Uterus (tissue), 3 donors: ENCODE measurements at regions not wholly inside any gene's neighbourhood (a gene's known extent, or its start where the extent isn't known, plus 50 kb on each side); places are given as distances from the start of the nearest gene placed in this dataset.
"Not testable (repeated sequence)": the region's sequence is repeated elsewhere in the genome, so short reads cannot be mapped to it uniquely, and the experiment has no call there.

Source experiments
- DNase-seq, 2 donors: peaks; one replicate each; pipeline ENCODE4 v3.0.0-alpha.2; 2019 to 2020
- H3K27ac ChIP-seq, 2 donors: fragments of 200-600 bp; sonication (generic); 1 replicate in 1 of 2; 2 replicates in 1 of 2; pipeline ENCODE4 v1.5.1; 2016 to 2018
- H3K27me3 ChIP-seq, 2 donors: fragments of 200-600 bp; sonication (generic); one replicate each; pipeline ENCODE4 v1.5.1; 2018 to 2019; ENCODE audit warnings: control low read depth in 1 of 2
- H3K36me3 ChIP-seq, 2 donors: fragments of 200-600 bp; sonication (generic); one replicate each; pipeline ENCODE4 v1.5.1; 2019; ENCODE audit warnings: control low read depth in 1 of 2
- H3K4me1 ChIP-seq, 2 donors: fragments of 200-600 bp; sonication (generic); one replicate each; pipeline ENCODE4 v1.5.1; 2018 to 2019; ENCODE audit warnings: control low read depth in 1 of 2
- H3K4me3 ChIP-seq, 2 donors: fragments of 200-600 bp; sonication (generic); 1 replicate in 1 of 2; 2 replicates in 1 of 2; pipeline ENCODE4 v1.5.1; 2018 to 2019; ENCODE audit warnings: mild to moderate bottlenecking in 1 of 2
- H3K9me3 ChIP-seq, 2 donors: fragments of 200-600 bp; sonication (generic); one replicate each; pipeline ENCODE4 v1.5.1; 2019; ENCODE audit warnings: control low read depth in 1 of 2
- CTCF ChIP-seq, 4 experiments: fragments of 200-600 bp in 2 of 4; fragments of 450-650 bp in 2 of 4; sonication (generic) in 2 of 4; IDR thresholded peaks; one replicate each; pipeline ENCODE4 v1.5.1; 2016 to 2019; ENCODE audit warnings: antibody characterized with exemption in 4 of 4, mild to moderate bottlenecking in 2 of 4, moderate library complexity in 1 of 4
- POLR2A ChIP-seq, 2 donors: fragments of 450-650 bp; IDR thresholded peaks; one replicate each; pipeline ENCODE4 v1.6.1; 2016; ENCODE audit warnings: antibody characterized with exemption in 2 of 2, mild to moderate bottlenecking in 1 of 2, moderate library complexity in 1 of 2
- intact Hi-C: fragments of 100-400 bp; cut with DNase I; formaldehyde crosslinking; loops from one replicate; pipeline ENCODE4 v1.15.1; 2023; ENCODE audit warnings: low total_unique reads
- donor health status: DM: yes; HTN: yes; CAD: no.

- H3K27me3 ChIP-seq = no peaks in the 10 kb centered on the region
- no peak overlapping the region for H3K4me3 ChIP-seq
- no peaks in the 10 kb centered on the region for H3K36me3 ChIP-seq
- no peaks in the 10 kb centered on the region for H3K9me3 ChIP-seq
- DNase-seq = no peak
- no peaks in the 10 kb centered on the region for H3K4me1 ChIP-seq
- TF ChIP-seq POLR2A (IDR thresholded peaks at IDR 0.05) (no peak), CTCF (IDR thresholded peaks at IDR 0.05) (no peak)
- intact Hi-C loops = no loop called here
- no peak overlapping the region for H3K27ac ChIP-seq
These were observed 601.4 kb downstream of the GABRG2 start for GRCh38 chr5:162668926-162669325.

DNA sequence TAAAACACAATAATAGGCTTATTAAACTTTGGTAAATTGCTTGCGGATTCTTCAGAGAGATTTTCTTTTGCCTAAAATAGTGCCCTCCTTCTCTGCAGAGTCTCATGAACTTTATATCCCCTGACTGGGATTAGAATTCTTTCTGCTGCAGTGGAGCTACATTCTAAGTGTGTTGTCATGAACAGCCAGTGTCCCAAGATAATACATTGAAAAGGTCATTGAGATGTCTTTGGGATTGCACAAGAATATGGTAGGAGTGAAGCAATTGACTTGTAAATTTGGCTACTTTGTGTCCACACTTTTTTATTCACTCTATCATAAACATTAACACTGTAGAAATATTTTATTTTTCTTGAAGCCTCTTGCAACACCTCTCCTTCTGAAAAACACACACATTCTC, 604.5 kb downstream of the GABRG2 start:
- no peaks in the 10 kb centered on the region for H3K36me3 ChIP-seq
- no peaks in the 10 kb centered on the region for H3K9me3 ChIP-seq
- DNase-seq = no peak
- no peaks in the 10 kb centered on the region for H3K27me3 ChIP-seq
- no peaks in the 10 kb centered on the region for H3K4me1 ChIP-seq
- no peak for TF ChIP-seq CTCF (IDR thresholded peaks at IDR 0.05)
- TF ChIP-seq POLR2A (IDR thresholded peaks at IDR 0.05) = no peak
- H3K4me3 ChIP-seq = no peak overlapping the region
- no peak overlapping the region for H3K27ac ChIP-seq
- intact Hi-C loops = no loop called here

- Histone ChIP-seq H3K4me1 (no peaks in the 10 kb centered on the region), H3K27me3 (no peaks in the 10 kb centered on the region), H3K36me3 (no peaks in the 10 kb centered on the region), H3K4me3 (no peak overlapping the region), H3K9me3 (no peaks in the 10 kb centered on the region), H3K27ac (no peak overlapping the region)
- intact Hi-C loops = no loop called here
- DNase-seq = no peak
- TF ChIP-seq CTCF (IDR thresholded peaks at IDR 0.05) (no peak), POLR2A (IDR thresholded peaks at IDR 0.05) (no peak)
These were observed 615.7 kb downstream of the GABRG2 start for GRCh38 chr5:162683284-162683683.

DNA sequence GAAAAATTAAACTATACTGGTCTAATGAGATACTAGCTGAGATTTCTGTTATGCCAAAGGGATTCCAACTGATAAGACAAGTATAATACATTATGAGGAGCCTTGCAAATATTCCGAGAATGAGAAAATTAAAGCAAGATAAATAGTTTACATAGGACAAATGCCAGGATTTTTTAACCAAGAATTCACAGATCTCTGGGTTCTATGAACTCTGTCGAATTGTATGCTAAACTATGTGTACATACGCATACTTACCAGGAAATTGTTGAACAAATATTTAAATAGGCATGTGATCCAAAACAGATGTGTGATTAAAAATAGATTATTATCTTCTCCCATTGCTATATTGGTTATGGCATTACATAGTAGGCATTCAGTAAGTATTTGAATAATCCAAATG, 616.6 kb downstream of the GABRG2 start:
- H3K27ac ChIP-seq = no peak overlapping the region
- no peak for DNase-seq
- intact Hi-C loops = no loop called here
- no peaks in the 10 kb centered on the region for H3K36me3 ChIP-seq
- no peaks in the 10 kb centered on the region for H3K4me1 ChIP-seq
- H3K27me3 ChIP-seq = no peaks in the 10 kb centered on the region
- H3K4me3 ChIP-seq = no peak overlapping the region
- TF ChIP-seq POLR2A (IDR thresholded peaks at IDR 0.05) (no peak), CTCF (IDR thresholded peaks at IDR 0.05) (no peak)
- H3K9me3 ChIP-seq = no peaks in the 10 kb centered on the region

DNA sequence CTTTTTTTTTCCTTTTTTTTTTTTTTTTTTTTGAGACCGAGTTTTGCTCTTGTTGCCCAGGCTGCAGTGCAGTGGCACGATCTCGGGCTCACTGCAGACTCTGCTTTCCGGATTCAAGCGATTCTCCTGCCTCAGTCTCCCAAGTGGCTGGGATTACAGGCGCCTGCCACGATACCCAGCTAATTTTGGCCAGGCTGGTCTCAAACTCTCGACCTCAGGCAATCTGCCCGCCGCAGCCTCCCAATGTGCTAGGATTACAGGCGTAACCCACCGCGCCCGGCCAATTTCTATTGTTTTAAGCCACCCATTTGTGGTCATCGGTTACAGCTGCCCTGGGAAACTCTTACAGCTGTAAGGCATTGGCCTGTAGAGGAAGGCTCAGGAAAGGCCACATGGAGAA, 617.7 kb downstream of the GABRG2 start:
- intact Hi-C loops = no loop called here
- no peaks in the 10 kb centered on the region for H3K9me3 ChIP-seq
- H3K4me3 ChIP-seq = no peak overlapping the region
- H3K27me3 ChIP-seq = no peaks in the 10 kb centered on the region
- TF ChIP-seq CTCF (IDR thresholded peaks at IDR 0.05) = no peak
- TF ChIP-seq POLR2A (IDR thresholded peaks at IDR 0.05) = no peak
- H3K27ac ChIP-seq = no peak overlapping the region
- H3K36me3 ChIP-seq = no peaks in the 10 kb centered on the region
- no peak for DNase-seq
- H3K4me1 ChIP-seq = no peaks in the 10 kb centered on the region

- DNase-seq, H3K4me3 ChIP-seq, H3K27me3 ChIP-seq, H3K9me3 ChIP-seq, H3K4me1 ChIP-seq, H3K27ac ChIP-seq, H3K36me3 ChIP-seq, intact Hi-C loops: not testable (repeated sequence)
These were observed 628.7 kb downstream of the GABRG2 start for GRCh38 chr5:162696272-162696671.
